CD14-positive monocyte (primary cell): ENCODE measurements at regions not wholly inside any gene's neighbourhood (a gene's known extent, or its start where the extent isn't known, plus 50 kb on each side); places are given as distances from the start of the nearest gene placed in this dataset.

Experiments used
- DNase-seq, 3 donors: peaks; one replicate each; pipeline ENCODE4 v3.0.0-alpha.2; 2011 to 2022
- H2AFZ ChIP-seq: 2 replicates; pipeline ENCODE4 v1.6.0; 2012; ENCODE audit warnings: mild to moderate bottlenecking, low read depth, low read length, inconsistent platforms; ENCODE audit not compliant: insufficient read depth, poor library complexity, severe bottlenecking
- H3K27ac ChIP-seq, 2 donors: 1 replicate in 1 of 2; 2 replicates in 1 of 2; pipeline ENCODE4 v1.5.1; 2012 to 2013; ENCODE audit warnings: low read length in 2 of 2, control low read depth in 1 of 2, inconsistent platforms in 1 of 2, low read depth in 1 of 2, mild to moderate bottlenecking in 1 of 2
- H3K27me3 ChIP-seq, 2 donors: one replicate each; pipeline versions ENCODE4 v1.6.0 to v1.6.1; 2011 to 2013; ENCODE audit warnings: low read length in 2 of 2; ENCODE audit not compliant: control insufficient read depth in 2 of 2, insufficient read depth in 2 of 2
- H3K36me3 ChIP-seq, 2 donors: replicated peaks in 1 of 2; 1 replicate in 1 of 2; 2 replicates in 1 of 2; pipeline versions ENCODE4 v1.5.1 to v1.6.1; 2012 to 2013; ENCODE audit warnings: low read length in 2 of 2, control low read depth in 1 of 2, inconsistent platforms in 1 of 2, mild to moderate bottlenecking in 1 of 2; ENCODE audit not compliant: insufficient read depth in 2 of 2, control insufficient read depth in 1 of 2
- H3K4me1 ChIP-seq, 2 donors: 1 replicate in 1 of 2; 2 replicates in 1 of 2; pipeline versions ENCODE4 v1.5.1 to v1.6.1; 2012 to 2013; ENCODE audit warnings: low read length in 2 of 2, control low read depth in 1 of 2, inconsistent platforms in 1 of 2, mild to moderate bottlenecking in 1 of 2, moderate library complexity in 1 of 2; ENCODE audit not compliant: insufficient read depth in 2 of 2, control insufficient read depth in 1 of 2
- H3K4me2 ChIP-seq: replicated peaks from 2 replicates; pipeline ENCODE3; 2012; ENCODE audit warnings: low read length, moderate library complexity, mild to moderate bottlenecking; ENCODE audit not compliant: poor library complexity, severe bottlenecking; ENCODE audit errors: extremely low read depth
- H3K4me3 ChIP-seq, 3 experiments: fragments of 200-600 bp in 1 of 3; sonication (generic) in 1 of 3; replicated peaks in 1 of 3; 1 replicate in 2 of 3; 2 replicates in 1 of 3; pipeline ENCODE4 v1.5.1; 2011 to 2013; ENCODE audit warnings: low read length in 3 of 3, mild to moderate bottlenecking in 3 of 3, control low read depth in 2 of 3, low read depth in 2 of 3, inconsistent platforms in 1 of 3, moderate library complexity in 1 of 3
- H3K79me2 ChIP-seq: 2 replicates; pipeline ENCODE4 v1.6.0; 2012; ENCODE audit warnings: mild to moderate bottlenecking, control low read depth, inconsistent platforms, low read length, moderate library complexity; ENCODE audit not compliant: insufficient read depth
- H3K9ac ChIP-seq: 2 replicates; pipeline ENCODE4 v1.6.0; 2017; ENCODE audit warnings: low read length, mild to moderate bottlenecking; ENCODE audit not compliant: insufficient read depth, poor library complexity, severe bottlenecking
- H3K9me3 ChIP-seq, 2 donors: replicated peaks in 1 of 2; 1 replicate in 1 of 2; 2 replicates in 1 of 2; pipeline versions ENCODE4 v1.5.1 to v1.6.1; 2012 to 2013; ENCODE audit warnings: low read length in 2 of 2, control low read depth in 1 of 2; ENCODE audit not compliant: control insufficient read depth in 1 of 2, insufficient read depth in 1 of 2
- H4K20me1 ChIP-seq: 2 replicates; pipeline ENCODE4 v1.6.0; 2012; ENCODE audit warnings: mild to moderate bottlenecking, low read length, control low read depth, moderate library complexity; ENCODE audit not compliant: insufficient read depth
- H3K27ac Mint-ChIP-seq, 7 donors: one replicate each; pipeline ENCODE4 v1.8.0; 2020; ENCODE audit warnings: mild to moderate bottlenecking in 7 of 7, mixed read lengths in 7 of 7, moderate library complexity in 6 of 7, inconsistent platforms in 2 of 7
- H3K27me3 Mint-ChIP-seq, 3 donors: one replicate each; pipeline ENCODE4 v1.8.0; 2021 to 2022; ENCODE audit warnings: low read depth in 3 of 3, mild to moderate bottlenecking in 3 of 3, mixed read lengths in 3 of 3, moderate library complexity in 3 of 3, inconsistent platforms in 1 of 3
- H3K36me3 Mint-ChIP-seq, 2 donors: one replicate each; pipeline ENCODE4 v1.8.0; 2020; ENCODE audit warnings: mixed read lengths in 2 of 2, inconsistent platforms in 1 of 2, mild to moderate bottlenecking in 1 of 2
- H3K4me1 Mint-ChIP-seq: one replicate; pipeline ENCODE4 v1.8.0; 2020; ENCODE audit warnings: mild to moderate bottlenecking, mixed read lengths
- H3K4me3 Mint-ChIP-seq, 2 donors: one replicate each; pipeline ENCODE4 v1.8.0; 2020; ENCODE audit warnings: mild to moderate bottlenecking in 2 of 2, mixed read lengths in 2 of 2, moderate library complexity in 1 of 2
- H3K9me3 Mint-ChIP-seq, 7 donors: one replicate each; pipeline ENCODE4 v1.8.0; 2020 to 2022; ENCODE audit warnings: mixed read lengths in 7 of 7, mild to moderate bottlenecking in 6 of 7, moderate library complexity in 6 of 7, inconsistent platforms in 2 of 7
- CTCF ChIP-seq: fragments of 200-600 bp; IDR thresholded peaks from one replicate; pipeline ENCODE4 v1.8.0; 2022; ENCODE audit warnings: antibody characterized with exemption, mild to moderate bottlenecking
- WGBS: methylation state at CpG from one replicate; pipeline ENCODE4 v1.1.5; 2013; ENCODE audit warnings: missing lambda C conversion rate; ENCODE audit not compliant: insufficient coverage; 5-methylcytosine and 5-hydroxymethylcytosine counted together
- intact Hi-C, 2 donors: fragments of 100-400 bp; cut with micrococcal nuclease; formaldehyde crosslinking; loops; one replicate each; pipeline versions ENCODE4 v1.15.0 to v1.15.1; 2023

DNA sequence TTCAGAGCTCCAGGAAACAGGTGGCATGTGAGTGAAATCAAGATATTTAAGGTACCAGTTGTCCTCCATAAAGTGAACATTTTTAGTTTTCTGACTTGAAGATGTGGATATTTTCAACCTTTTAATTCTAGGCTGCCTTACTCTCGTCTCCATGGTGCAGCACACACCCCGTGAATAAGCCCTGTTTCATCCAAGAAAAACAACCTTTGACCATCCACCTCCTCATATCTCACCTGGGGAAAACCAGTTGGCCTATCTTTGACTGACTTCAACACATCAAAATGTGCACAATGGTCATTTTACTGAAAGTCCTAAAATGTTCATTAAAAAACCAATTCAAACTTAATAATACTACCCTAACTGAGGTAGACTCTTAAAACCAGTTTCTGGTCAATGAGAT, 73.8 kb upstream of the CD2AP start:
- Histone ChIP-seq H3K4me1 (no peaks in the 10 kb centered on the region), H3K4me2 (no peak overlapping the region), H3K4me3 (no peak overlapping the region), H3K9ac (no peak overlapping the region), H2AFZ (no peak overlapping the region), H3K9me3 (no peaks in the 10 kb centered on the region), H3K27ac (no peak overlapping the region), H3K27me3 (no peaks in the 10 kb centered on the region), H3K36me3 (no peaks in the 10 kb centered on the region), H4K20me1 (no peaks in the 10 kb centered on the region), H3K79me2 (no peaks in the 10 kb centered on the region)
- Mint-ChIP-seq H3K9me3 (peaks cover 0 to 3% (median 0%) of the 10 kb centered on the region in 7 donors), H3K4me1 (peaks cover 5% of the 10 kb centered on the region), H3K4me3 (no peak overlapping the region), H3K27me3 (no peaks in the 10 kb centered on the region), H3K27ac (no peak overlapping the region), H3K36me3 (no peaks in the 10 kb centered on the region)
- DNase-seq: no peak
- intact Hi-C loops: no loop called here
- TF ChIP-seq CTCF: no peak
- WGBS: 72% methylated on average over 2 of the region's 2 CpGs

DNA sequence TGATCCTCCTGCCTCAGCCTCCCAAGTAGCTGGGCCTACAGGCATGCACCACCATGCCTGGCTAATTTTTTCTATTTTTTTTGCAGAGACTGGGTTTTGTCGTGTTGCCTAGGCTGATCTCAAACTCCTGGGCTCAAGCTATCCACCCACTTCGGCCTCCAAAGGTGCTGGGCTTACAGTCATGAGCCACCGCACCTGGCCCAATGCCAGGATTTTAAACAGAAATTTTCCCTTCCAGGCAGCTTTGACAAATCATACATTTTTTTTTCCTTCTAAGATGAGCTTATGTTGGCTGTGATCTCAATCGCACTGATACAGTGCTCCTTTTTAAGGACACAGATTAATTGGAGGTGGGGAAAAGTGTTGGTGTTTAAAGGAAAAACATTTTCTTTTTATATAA, 73.2 kb upstream of the CD2AP start:
- H3K4me3 ChIP-seq: no peak overlapping the region
- H3K9ac ChIP-seq: no peak overlapping the region
- no peaks in the 10 kb centered on the region for H4K20me1 ChIP-seq
- no peak overlapping the region for H3K4me2 ChIP-seq
- H3K9me3 ChIP-seq: no peaks in the 10 kb centered on the region
- peaks cover 0 to 3% (median 0%) of the 10 kb centered on the region in 7 donors for H3K9me3 Mint-ChIP-seq
- no peaks in the 10 kb centered on the region for H3K27me3 ChIP-seq
- no peak overlapping the region for H3K4me3 Mint-ChIP-seq
- H3K27ac ChIP-seq: no peak overlapping the region
- intact Hi-C loops: no loop called here
- H3K27me3 Mint-ChIP-seq: no peaks in the 10 kb centered on the region
- WGBS: 94% methylated on average over 2 of the region's 4 CpGs
- no peak overlapping the region for H3K27ac Mint-ChIP-seq
- no peak for TF ChIP-seq CTCF
- DNase-seq: no peak
- no peaks in the 10 kb centered on the region for H3K4me1 ChIP-seq
- peaks cover 5% of the 10 kb centered on the region for H3K4me1 Mint-ChIP-seq
- no peak overlapping the region for H2AFZ ChIP-seq
- no peaks in the 10 kb centered on the region for H3K79me2 ChIP-seq
- H3K36me3 ChIP-seq: no peaks in the 10 kb centered on the region
- H3K36me3 Mint-ChIP-seq: no peaks in the 10 kb centered on the region
